NB4 (cell line): ENCODE measurements at regions not wholly inside any gene's neighbourhood (a gene's known extent, or its start where the extent isn't known, plus 50 kb on each side); places are given as distances from the start of the nearest gene placed in this dataset.

Source experiments
- MYC ChIP-seq: IDR thresholded peaks from 2 replicates; pipeline ENCODE4 v1.6.1; 2011; ENCODE audit warnings: low read depth, low read length
- POLR2A ChIP-seq: IDR thresholded peaks from 2 replicates; pipeline ENCODE4 v1.6.1; 2011; ENCODE audit warnings: mild to moderate bottlenecking; ENCODE audit not compliant: insufficient read length; ENCODE audit errors: extremely low read depth
- TF ChIP-seq, protein P1 (sequence below): IDR thresholded peaks from one replicate; pipeline ENCODE4 v1.5.1; 2012; ENCODE audit warnings: low read depth, low read length

- TF ChIP-seq POLR2A: no peak
- TF ChIP-seq, protein P1, sequence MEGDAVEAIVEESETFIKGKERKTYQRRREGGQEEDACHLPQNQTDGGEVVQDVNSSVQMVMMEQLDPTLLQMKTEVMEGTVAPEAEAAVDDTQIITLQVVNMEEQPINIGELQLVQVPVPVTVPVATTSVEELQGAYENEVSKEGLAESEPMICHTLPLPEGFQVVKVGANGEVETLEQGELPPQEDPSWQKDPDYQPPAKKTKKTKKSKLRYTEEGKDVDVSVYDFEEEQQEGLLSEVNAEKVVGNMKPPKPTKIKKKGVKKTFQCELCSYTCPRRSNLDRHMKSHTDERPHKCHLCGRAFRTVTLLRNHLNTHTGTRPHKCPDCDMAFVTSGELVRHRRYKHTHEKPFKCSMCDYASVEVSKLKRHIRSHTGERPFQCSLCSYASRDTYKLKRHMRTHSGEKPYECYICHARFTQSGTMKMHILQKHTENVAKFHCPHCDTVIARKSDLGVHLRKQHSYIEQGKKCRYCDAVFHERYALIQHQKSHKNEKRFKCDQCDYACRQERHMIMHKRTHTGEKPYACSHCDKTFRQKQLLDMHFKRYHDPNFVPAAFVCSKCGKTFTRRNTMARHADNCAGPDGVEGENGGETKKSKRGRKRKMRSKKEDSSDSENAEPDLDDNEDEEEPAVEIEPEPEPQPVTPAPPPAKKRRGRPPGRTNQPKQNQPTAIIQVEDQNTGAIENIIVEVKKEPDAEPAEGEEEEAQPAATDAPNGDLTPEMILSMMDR: no peak
- no peak for TF ChIP-seq MYC
These were observed 127.1 kb downstream of the S1PR1 start for GRCh38 chr1:101363891-101364318.
